Neural progenitor cell (in vitro differentiated cells): ENCODE measurements at regions not wholly inside any gene's neighbourhood (a gene's known extent, or its start where the extent isn't known, plus 50 kb on each side); places are given as distances from the start of the nearest gene placed in this dataset.

Source experiments
- DNase-seq: peaks from one replicate; pipeline ENCODE4 v3.0.0-alpha.2; 2016; ENCODE audit warnings: low spot score
- H2AFZ ChIP-seq: fragments of 200-600 bp; sonication (generic); replicated peaks from 2 replicates; pipeline ENCODE4 v1.6.1; 2016; ENCODE audit warnings: antibody characterized with exemption
- H3F3A ChIP-seq: fragments of 200-600 bp; sonication (generic); 2 replicates; pipeline ENCODE4 v1.6.1; 2016; ENCODE audit warnings: antibody characterized with exemption, low read depth
- H3K27ac ChIP-seq: fragments of 200-600 bp; sonication (generic); 2 replicates; pipeline ENCODE4 v1.5.1; 2016; ENCODE audit warnings: mild to moderate bottlenecking
- H3K27me3 ChIP-seq: fragments of 200-600 bp; sonication (generic); 2 replicates; pipeline ENCODE4 v1.6.1; 2016; ENCODE audit warnings: mild to moderate bottlenecking, moderate library complexity
- H3K36me3 ChIP-seq: fragments of 200-600 bp; sonication (generic); 2 replicates; pipeline ENCODE4 v1.5.1; 2016
- H3K4me1 ChIP-seq: fragments of 200-600 bp; sonication (generic); 2 replicates; pipeline ENCODE4 v1.6.1; 2016; ENCODE audit warnings: mixed run types
- H3K4me2 ChIP-seq: fragments of 200-600 bp; sonication (generic); 2 replicates; pipeline ENCODE4 v1.6.1; 2016
- H3K4me3 ChIP-seq: fragments of 200-600 bp; sonication (generic); 2 replicates; pipeline ENCODE4 v1.5.1; 2016
- H3K79me2 ChIP-seq: fragments of 200-600 bp; sonication (generic); 2 replicates; pipeline ENCODE4 v1.6.1; 2016; ENCODE audit warnings: low read depth
- H3K9ac ChIP-seq: fragments of 200-600 bp; sonication (generic); 2 replicates; pipeline ENCODE4 v1.6.1; 2016
- H3K9me3 ChIP-seq: fragments of 200-600 bp; sonication (generic); 2 replicates; pipeline ENCODE4 v1.5.1; 2016; ENCODE audit warnings: low read depth
- H4K20me1 ChIP-seq: fragments of 200-600 bp; sonication (generic); 2 replicates; pipeline ENCODE4 v1.6.1; 2016; ENCODE audit warnings: low read depth
- H3K27ac Mint-ChIP-seq: 3 replicates; pipeline ENCODE4 v1.8.0; 2021; ENCODE audit warnings: mixed read lengths
- H3K27me3 Mint-ChIP-seq: 2 replicates; pipeline ENCODE4 v1.8.0; 2022; ENCODE audit warnings: low read depth, mild to moderate bottlenecking, inconsistent platforms, moderate library complexity, mixed read lengths; ENCODE audit not compliant: insufficient read depth
- H3K36me3 Mint-ChIP-seq: 3 replicates; pipeline ENCODE4 v1.8.0; 2021; ENCODE audit warnings: mixed read lengths
- H3K4me1 Mint-ChIP-seq: 3 replicates; pipeline ENCODE4 v1.8.0; 2021; ENCODE audit warnings: mixed read lengths
- H3K4me3 Mint-ChIP-seq: 3 replicates; pipeline ENCODE4 v1.8.0; 2021; ENCODE audit warnings: mild to moderate bottlenecking, moderate library complexity, mixed read lengths
- H3K9me3 Mint-ChIP-seq: 3 replicates; pipeline ENCODE4 v1.8.0; 2020; ENCODE audit warnings: mixed read lengths
- CTCF ChIP-seq: fragments of 200-600 bp; sonication (generic); IDR thresholded peaks from 2 replicates; pipeline ENCODE4 v1.5.1; 2017; ENCODE audit warnings: antibody characterized with exemption, mild to moderate bottlenecking
- EZH2 ChIP-seq: fragments of 200-600 bp; sonication (generic); IDR thresholded peaks from 2 replicates; pipeline ENCODE4 v1.6.1; 2017; ENCODE audit warnings: antibody characterized with exemption, mild to moderate bottlenecking, moderate library complexity
- EZH2phosphoT487 ChIP-seq: fragments of 200-600 bp; sonication (generic); IDR thresholded peaks from 2 replicates; pipeline ENCODE4 v1.6.1; 2017; ENCODE audit warnings: antibody characterized with exemption

- TF ChIP-seq CTCF (no peak), EZH2phosphoT487 (no peak), EZH2 (no peak)
- Mint-ChIP-seq H3K36me3 (no peaks in the 10 kb centered on the region), H3K4me3 (no peak overlapping the region), H3K9me3 (peaks cover 27% of the 10 kb centered on the region), H3K4me1 (no peaks in the 10 kb centered on the region), H3K27ac (no peak overlapping the region), H3K27me3 (peaks cover 2% of the 10 kb centered on the region)
- H4K20me1 ChIP-seq = no peaks in the 10 kb centered on the region
- no peaks in the 10 kb centered on the region for H3K27me3 ChIP-seq
- no peaks in the 10 kb centered on the region for H3K79me2 ChIP-seq
- no peak overlapping the region for H3K4me3 ChIP-seq
- H3K4me1 ChIP-seq = no peaks in the 10 kb centered on the region
- no peak overlapping the region for H3K9ac ChIP-seq
- H3K36me3 ChIP-seq = peaks cover 18% of the 10 kb centered on the region
- H3K27ac ChIP-seq = no peak overlapping the region
- no peak overlapping the region for H2AFZ ChIP-seq
- DNase-seq = no peak
- no peak overlapping the region for H3K4me2 ChIP-seq
- no peaks in the 10 kb centered on the region for H3F3A ChIP-seq
- H3K9me3 ChIP-seq = peaks cover 17% of the 10 kb centered on the region
Observed at GRCh38 chr15:46126581-46126980, 491.8 kb downstream of the SQOR start.

GRCh38 chr15:46127361-46127874, 492.6 kb downstream of the SQOR start:
- Mint-ChIP-seq H3K36me3 (no peaks in the 10 kb centered on the region), H3K4me1 (no peaks in the 10 kb centered on the region), H3K4me3 (no peak overlapping the region), H3K9me3 (peaks cover 25% of the 10 kb centered on the region), H3K27me3 (peaks cover 4% of the 10 kb centered on the region), H3K27ac (no peak overlapping the region)
- Histone ChIP-seq H4K20me1 (no peaks in the 10 kb centered on the region), H3K79me2 (no peaks in the 10 kb centered on the region), H3K27me3 (no peaks in the 10 kb centered on the region), H3K9me3 (peaks cover 16% of the 10 kb centered on the region), H3K27ac (no peak overlapping the region), H2AFZ (no peak overlapping the region), H3F3A (no peaks in the 10 kb centered on the region), H3K9ac (no peak overlapping the region), H3K4me2 (no peak overlapping the region), H3K4me3 (no peak overlapping the region), H3K36me3 (peaks cover 18% of the 10 kb centered on the region), H3K4me1 (no peaks in the 10 kb centered on the region)
- no peak for TF ChIP-seq EZH2
- TF ChIP-seq CTCF = no peak
- no peak for TF ChIP-seq EZH2phosphoT487
- DNase-seq = no peak

GRCh38 chr15:46129145-46129544, 494.3 kb downstream of the SQOR start:
- Histone ChIP-seq H3K9me3 (peaks cover 1% of the 10 kb centered on the region), H3K27ac (no peak overlapping the region), H3F3A (no peaks in the 10 kb centered on the region), H4K20me1 (no peaks in the 10 kb centered on the region), H3K79me2 (no peaks in the 10 kb centered on the region), H3K4me3 (no peak overlapping the region), H2AFZ (no peak overlapping the region), H3K4me1 (no peaks in the 10 kb centered on the region), H3K9ac (no peak overlapping the region), H3K36me3 (peaks cover 7% of the 10 kb centered on the region), H3K4me2 (no peak overlapping the region), H3K27me3 (no peaks in the 10 kb centered on the region)
- no peaks in the 10 kb centered on the region for H3K36me3 Mint-ChIP-seq
- H3K27ac Mint-ChIP-seq = no peak overlapping the region
- peaks cover 4% of the 10 kb centered on the region for H3K27me3 Mint-ChIP-seq
- H3K4me3 Mint-ChIP-seq = no peak overlapping the region
- no peaks in the 10 kb centered on the region for H3K4me1 Mint-ChIP-seq
- DNase-seq = no peak
- H3K9me3 Mint-ChIP-seq = peaks cover 12% of the 10 kb centered on the region
- TF ChIP-seq CTCF = no peak
